ENCODE measurements at regions not wholly inside any gene's neighbourhood (a gene's known extent, or its start where the extent isn't known, plus 50 kb on each side); places are given as distances from the start of the nearest gene placed in this dataset.
A peak's percentile ranks its signal among the peaks of the same experiment; 100 is the strongest.

DNA sequence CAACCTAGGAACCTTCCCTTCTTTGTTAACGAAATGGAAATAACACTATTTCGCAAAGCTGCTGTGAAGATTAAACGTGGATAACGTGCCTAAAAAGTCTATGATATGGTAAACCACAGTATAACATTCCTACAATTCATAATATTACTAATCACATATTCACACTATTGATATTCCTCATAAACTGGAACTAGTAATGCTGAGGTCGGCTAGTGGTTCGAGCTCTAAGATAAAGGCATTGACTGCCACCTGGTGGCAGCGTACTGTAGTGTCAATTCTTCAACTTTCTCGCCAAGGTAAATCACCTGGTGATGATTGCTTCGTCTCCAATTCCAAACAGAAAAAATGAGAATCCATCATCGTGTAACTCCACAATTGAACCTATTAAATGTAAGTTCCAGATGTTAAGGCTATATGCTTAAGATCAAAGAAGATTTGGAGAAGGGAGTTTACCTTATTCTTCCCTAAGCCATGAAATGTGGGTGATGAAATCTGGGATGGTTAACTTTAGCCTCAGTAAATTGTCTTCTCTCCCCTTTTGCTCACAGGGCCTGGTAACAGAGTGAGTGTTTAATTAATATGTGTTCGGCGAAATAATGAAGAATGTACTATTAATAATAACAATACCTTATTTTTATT is 197.5 kb upstream of the TMEM132C start:
- H3K4me2 ChIP-seq (ENCODE audit: control insufficient read depth, insufficient read depth) = no peak overlapping the region
- FAIRE-seq (peak; percentile 66), ATAC-seq (peak; percentile 57), DNase-seq (ENCODE audit: low read depth, low spot score) (no peak)
- WGBS (ENCODE audit: insufficient coverage, insufficient replicate concordance, low lambda C conversion rate, missing lambda C conversion rate) = 18% methylated on average over 12 of the region's 12 CpGs
- RAD21 ChIA-PET (ENCODE audit: unreplicated experiment) = interaction anchor here (1.0 kb wide), 1 partner anchor 392 kb away, joined by 4 read pairs; no protein-coding TSS in a partner anchor
- no peaks in the 10 kb centered on the region for H3K36me3 ChIP-seq (ENCODE audit: control insufficient read depth in 2 of 2, insufficient read depth in 2 of 2, low read length in 1 of 2)
- no peak overlapping the region for H3K27ac ChIP-seq (ENCODE audit: control insufficient read depth, insufficient read depth)
- no peaks in the 10 kb centered on the region for H4K20me1 ChIP-seq (ENCODE audit: control insufficient read depth, insufficient read depth)
- in situ Hi-C loops (cut with MboI) = no loop called here
- POLR2A ChIA-PET = no interaction called here
- H2AFZ ChIP-seq (ENCODE audit: control insufficient read depth, low read depth, low read length) = no peak overlapping the region
- intact Hi-C loops (cut with micrococcal nuclease; ENCODE audit: unreplicated experiment) = no loop called here
- CTCF ChIA-PET = interaction anchor here (0.7 to 1.6 kb wide), 9 partner anchors 11 to 1999 kb away, joined by 3 to 7 read pairs (median 4); no protein-coding TSS in a partner anchor
- H3K4me3 ChIP-seq = no peak overlapping the region
- no peaks in the 10 kb centered on the region for H3K4me1 ChIP-seq (ENCODE audit: control insufficient read depth, insufficient read depth, low read length)
- no peaks in the 10 kb centered on the region for H3K9me3 ChIP-seq (replicated peaks; ENCODE audit: control insufficient read depth, insufficient read depth, low read length)
- no TSS peak for BruUV-seq (replicated peaks)
- H3K9ac ChIP-seq (ENCODE audit: control insufficient read depth, insufficient read depth, low read length) = no peak overlapping the region
- SMC1A ChIA-PET (ENCODE audit: uncharacterized antibody, unreplicated experiment) = interaction anchor here (1.0 to 1.4 kb wide), 3 partner anchors 17 to 392 kb away, joined by 3 to 5 read pairs (median 4); no protein-coding TSS in a partner anchor
- no peaks in the 10 kb centered on the region for H3K79me2 ChIP-seq (ENCODE audit: control insufficient read depth, insufficient read depth, low read length)
- H3K27me3 ChIP-seq (replicated peaks in 1 of 2; ENCODE audit: control insufficient read depth in 2 of 2, insufficient read depth in 2 of 2, low read length in 1 of 2) = no peaks in the 10 kb centered on the region
- TF ChIP-seq, protein P1, sequence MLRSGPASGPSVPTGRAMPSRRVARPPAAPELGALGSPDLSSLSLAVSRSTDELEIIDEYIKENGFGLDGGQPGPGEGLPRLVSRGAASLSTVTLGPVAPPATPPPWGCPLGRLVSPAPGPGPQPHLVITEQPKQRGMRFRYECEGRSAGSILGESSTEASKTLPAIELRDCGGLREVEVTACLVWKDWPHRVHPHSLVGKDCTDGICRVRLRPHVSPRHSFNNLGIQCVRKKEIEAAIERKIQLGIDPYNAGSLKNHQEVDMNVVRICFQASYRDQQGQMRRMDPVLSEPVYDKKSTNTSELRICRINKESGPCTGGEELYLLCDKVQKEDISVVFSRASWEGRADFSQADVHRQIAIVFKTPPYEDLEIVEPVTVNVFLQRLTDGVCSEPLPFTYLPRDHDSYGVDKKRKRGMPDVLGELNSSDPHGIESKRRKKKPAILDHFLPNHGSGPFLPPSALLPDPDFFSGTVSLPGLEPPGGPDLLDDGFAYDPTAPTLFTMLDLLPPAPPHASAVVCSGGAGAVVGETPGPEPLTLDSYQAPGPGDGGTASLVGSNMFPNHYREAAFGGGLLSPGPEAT (IDR thresholded peaks at IDR 0.05; ENCODE audit: low read depth) = no peak
- TF ChIP-seq, protein P2, sequence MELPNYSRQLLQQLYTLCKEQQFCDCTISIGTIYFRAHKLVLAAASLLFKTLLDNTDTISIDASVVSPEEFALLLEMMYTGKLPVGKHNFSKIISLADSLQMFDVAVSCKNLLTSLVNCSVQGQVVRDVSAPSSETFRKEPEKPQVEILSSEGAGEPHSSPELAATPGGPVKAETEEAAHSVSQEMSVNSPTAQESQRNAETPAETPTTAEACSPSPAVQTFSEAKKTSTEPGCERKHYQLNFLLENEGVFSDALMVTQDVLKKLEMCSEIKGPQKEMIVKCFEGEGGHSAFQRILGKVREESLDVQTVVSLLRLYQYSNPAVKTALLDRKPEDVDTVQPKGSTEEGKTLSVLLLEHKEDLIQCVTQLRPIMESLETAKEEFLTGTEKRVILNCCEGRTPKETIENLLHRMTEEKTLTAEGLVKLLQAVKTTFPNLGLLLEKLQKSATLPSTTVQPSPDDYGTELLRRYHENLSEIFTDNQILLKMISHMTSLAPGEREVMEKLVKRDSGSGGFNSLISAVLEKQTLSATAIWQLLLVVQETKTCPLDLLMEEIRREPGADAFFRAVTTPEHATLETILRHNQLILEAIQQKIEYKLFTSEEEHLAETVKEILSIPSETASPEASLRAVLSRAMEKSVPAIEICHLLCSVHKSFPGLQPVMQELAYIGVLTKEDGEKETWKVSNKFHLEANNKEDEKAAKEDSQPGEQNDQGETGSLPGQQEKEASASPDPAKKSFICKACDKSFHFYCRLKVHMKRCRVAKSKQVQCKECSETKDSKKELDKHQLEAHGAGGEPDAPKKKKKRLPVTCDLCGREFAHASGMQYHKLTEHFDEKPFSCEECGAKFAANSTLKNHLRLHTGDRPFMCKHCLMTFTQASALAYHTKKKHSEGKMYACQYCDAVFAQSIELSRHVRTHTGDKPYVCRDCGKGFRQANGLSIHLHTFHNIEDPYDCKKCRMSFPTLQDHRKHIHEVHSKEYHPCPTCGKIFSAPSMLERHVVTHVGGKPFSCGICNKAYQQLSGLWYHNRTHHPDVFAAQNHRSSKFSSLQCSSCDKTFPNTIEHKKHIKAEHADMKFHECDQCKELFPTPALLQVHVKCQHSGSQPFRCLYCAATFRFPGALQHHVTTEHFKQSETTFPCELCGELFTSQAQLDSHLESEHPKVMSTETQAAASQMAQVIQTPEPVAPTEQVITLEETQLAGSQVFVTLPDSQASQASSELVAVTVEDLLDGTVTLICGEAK (IDR thresholded peaks at IDR 0.05; ENCODE audit: borderline replicate concordance) = no peak
- TF ChIP-seq, protein P3, sequence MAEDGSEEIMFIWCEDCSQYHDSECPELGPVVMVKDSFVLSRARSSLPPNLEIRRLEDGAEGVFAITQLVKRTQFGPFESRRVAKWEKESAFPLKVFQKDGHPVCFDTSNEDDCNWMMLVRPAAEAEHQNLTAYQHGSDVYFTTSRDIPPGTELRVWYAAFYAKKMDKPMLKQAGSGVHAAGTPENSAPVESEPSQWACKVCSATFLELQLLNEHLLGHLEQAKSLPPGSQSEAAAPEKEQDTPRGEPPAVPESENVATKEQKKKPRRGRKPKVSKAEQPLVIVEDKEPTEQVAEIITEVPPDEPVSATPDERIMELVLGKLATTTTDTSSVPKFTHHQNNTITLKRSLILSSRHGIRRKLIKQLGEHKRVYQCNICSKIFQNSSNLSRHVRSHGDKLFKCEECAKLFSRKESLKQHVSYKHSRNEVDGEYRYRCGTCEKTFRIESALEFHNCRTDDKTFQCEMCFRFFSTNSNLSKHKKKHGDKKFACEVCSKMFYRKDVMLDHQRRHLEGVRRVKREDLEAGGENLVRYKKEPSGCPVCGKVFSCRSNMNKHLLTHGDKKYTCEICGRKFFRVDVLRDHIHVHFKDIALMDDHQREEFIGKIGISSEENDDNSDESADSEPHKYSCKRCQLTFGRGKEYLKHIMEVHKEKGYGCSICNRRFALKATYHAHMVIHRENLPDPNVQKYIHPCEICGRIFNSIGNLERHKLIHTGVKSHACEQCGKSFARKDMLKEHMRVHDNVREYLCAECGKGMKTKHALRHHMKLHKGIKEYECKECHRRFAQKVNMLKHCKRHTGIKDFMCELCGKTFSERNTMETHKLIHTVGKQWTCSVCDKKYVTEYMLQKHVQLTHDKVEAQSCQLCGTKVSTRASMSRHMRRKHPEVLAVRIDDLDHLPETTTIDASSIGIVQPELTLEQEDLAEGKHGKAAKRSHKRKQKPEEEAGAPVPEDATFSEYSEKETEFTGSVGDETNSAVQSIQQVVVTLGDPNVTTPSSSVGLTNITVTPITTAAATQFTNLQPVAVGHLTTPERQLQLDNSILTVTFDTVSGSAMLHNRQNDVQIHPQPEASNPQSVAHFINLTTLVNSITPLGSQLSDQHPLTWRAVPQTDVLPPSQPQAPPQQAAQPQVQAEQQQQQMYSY (CRISPR knock-in tag; IDR thresholded peaks at IDR 0.05) = no peak
- no peak for TF ChIP-seq POU2F2 (IDR thresholded peaks at IDR 0.05; ENCODE audit: borderline replicate concordance, low read depth, low read length)
- TF ChIP-seq SMC3 (IDR thresholded peaks at IDR 0.05; ENCODE audit: borderline replicate concordance, low read length) = peak; percentile 38; the same call in 1 of the 2 replicates
- no peak for TF ChIP-seq NFIC (IDR thresholded peaks at IDR 0.05; ENCODE audit: low read depth, low read length)
- TF ChIP-seq SRF (IDR thresholded peaks at IDR 0.05; ENCODE audit: low read depth in 2 of 2, low read length in 2 of 2) = no peak
- TF ChIP-seq, protein P4, sequence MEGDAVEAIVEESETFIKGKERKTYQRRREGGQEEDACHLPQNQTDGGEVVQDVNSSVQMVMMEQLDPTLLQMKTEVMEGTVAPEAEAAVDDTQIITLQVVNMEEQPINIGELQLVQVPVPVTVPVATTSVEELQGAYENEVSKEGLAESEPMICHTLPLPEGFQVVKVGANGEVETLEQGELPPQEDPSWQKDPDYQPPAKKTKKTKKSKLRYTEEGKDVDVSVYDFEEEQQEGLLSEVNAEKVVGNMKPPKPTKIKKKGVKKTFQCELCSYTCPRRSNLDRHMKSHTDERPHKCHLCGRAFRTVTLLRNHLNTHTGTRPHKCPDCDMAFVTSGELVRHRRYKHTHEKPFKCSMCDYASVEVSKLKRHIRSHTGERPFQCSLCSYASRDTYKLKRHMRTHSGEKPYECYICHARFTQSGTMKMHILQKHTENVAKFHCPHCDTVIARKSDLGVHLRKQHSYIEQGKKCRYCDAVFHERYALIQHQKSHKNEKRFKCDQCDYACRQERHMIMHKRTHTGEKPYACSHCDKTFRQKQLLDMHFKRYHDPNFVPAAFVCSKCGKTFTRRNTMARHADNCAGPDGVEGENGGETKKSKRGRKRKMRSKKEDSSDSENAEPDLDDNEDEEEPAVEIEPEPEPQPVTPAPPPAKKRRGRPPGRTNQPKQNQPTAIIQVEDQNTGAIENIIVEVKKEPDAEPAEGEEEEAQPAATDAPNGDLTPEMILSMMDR (IDR thresholded peaks at IDR 0.05 in 2 of 3, conservative IDR thresholded peaks at IDR 0.05 in 1 of 3; ENCODE audit: control insufficient read depth in 2 of 3, extremely low read depth in 1 of 3, insufficient read depth in 1 of 3, low read depth in 3 of 3, low read length in 3 of 3) = peak; percentile 51 to 73 (median 61); a peak in 5 of 6 replicates
- TF ChIP-seq PML (IDR thresholded peaks at IDR 0.05; ENCODE audit: low read length) = no peak
- TF ChIP-seq TCF7 (IDR thresholded peaks at IDR 0.05; ENCODE audit: borderline replicate concordance) = no peak
